H1 (cell line): ENCODE measurements at regions not wholly inside any gene's neighbourhood (a gene's known extent, or its start where the extent isn't known, plus 50 kb on each side); places are given as distances from the start of the nearest gene placed in this dataset.

ENCODE experiments used
- EZH2 ChIP-seq: fragments of 200-600 bp; sonication (generic); IDR thresholded peaks from 2 replicates; pipeline ENCODE4 v1.7.1; 2012; ENCODE audit warnings: low read depth, mild to moderate bottlenecking, moderate library complexity, low read length, inconsistent platforms; ENCODE audit not compliant: severe bottlenecking
- GABPA ChIP-seq: IDR thresholded peaks from 2 replicates; pipeline ENCODE4 v1.6.1; 2011; ENCODE audit warnings: mild to moderate bottlenecking, low read length, moderate library complexity, borderline replicate concordance; ENCODE audit not compliant: insufficient read depth
- POLR2AphosphoS5 ChIP-seq: IDR thresholded peaks from 2 replicates; pipeline ENCODE4 v1.6.1; 2011; ENCODE audit warnings: low read depth, low read length
- RXRA ChIP-seq: IDR thresholded peaks from 2 replicates; pipeline ENCODE4 v1.6.1; 2011; ENCODE audit warnings: low read depth, mild to moderate bottlenecking, low read length, moderate library complexity; ENCODE audit not compliant: insufficient read depth
- TAF1 ChIP-seq: IDR thresholded peaks from 2 replicates; pipeline ENCODE4 v1.6.1; 2011; ENCODE audit warnings: mild to moderate bottlenecking, low read depth, low read length
- YY1 ChIP-seq: IDR thresholded peaks from 2 replicates; pipeline ENCODE4 v1.6.1; 2011; ENCODE audit warnings: low read depth, mild to moderate bottlenecking, low read length
- TF ChIP-seq, protein P1 (sequence below), 3 experiments: IDR thresholded peaks; 1 replicate in 2 of 3; 2 replicates in 1 of 3; pipeline versions ENCODE4 v1.5.1 to v1.6.1; 2011; ENCODE audit warnings: low read length in 3 of 3, mild to moderate bottlenecking in 3 of 3, inconsistent platforms in 2 of 3, low read depth in 1 of 3, moderate library complexity in 1 of 3; ENCODE audit not compliant: insufficient read depth in 1 of 3; ENCODE audit errors: control extremely low read depth in 1 of 3
- TF ChIP-seq, protein P2 (sequence below): IDR thresholded peaks from 2 replicates; pipeline ENCODE4 v1.6.1; 2012; ENCODE audit warnings: inconsistent platforms
- TF ChIP-seq, protein P3 (sequence below): IDR thresholded peaks from 2 replicates; pipeline ENCODE4 v1.6.1; 2012; ENCODE audit warnings: low read length, inconsistent platforms

DNA sequence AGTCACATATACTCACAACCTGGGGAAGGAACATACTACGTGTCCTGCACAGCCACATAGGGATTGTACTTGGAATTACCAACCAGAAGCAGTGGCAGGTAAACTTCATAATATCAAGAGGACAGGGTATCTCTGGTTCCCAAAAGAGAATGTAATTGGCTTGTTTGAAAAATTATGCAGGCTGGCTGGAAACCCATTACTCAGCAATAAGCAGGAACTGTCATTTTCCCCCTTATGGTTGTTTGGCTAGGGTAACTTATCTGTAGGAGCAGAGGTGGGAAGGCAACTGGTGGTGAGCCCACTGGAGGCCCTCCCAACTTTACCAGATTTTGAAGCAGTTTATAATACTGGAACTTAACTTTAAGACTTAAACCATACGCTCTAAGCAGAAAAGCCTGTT lies 924.1 kb downstream of the LRRIQ3 start:
- TF ChIP-seq, protein P1, sequence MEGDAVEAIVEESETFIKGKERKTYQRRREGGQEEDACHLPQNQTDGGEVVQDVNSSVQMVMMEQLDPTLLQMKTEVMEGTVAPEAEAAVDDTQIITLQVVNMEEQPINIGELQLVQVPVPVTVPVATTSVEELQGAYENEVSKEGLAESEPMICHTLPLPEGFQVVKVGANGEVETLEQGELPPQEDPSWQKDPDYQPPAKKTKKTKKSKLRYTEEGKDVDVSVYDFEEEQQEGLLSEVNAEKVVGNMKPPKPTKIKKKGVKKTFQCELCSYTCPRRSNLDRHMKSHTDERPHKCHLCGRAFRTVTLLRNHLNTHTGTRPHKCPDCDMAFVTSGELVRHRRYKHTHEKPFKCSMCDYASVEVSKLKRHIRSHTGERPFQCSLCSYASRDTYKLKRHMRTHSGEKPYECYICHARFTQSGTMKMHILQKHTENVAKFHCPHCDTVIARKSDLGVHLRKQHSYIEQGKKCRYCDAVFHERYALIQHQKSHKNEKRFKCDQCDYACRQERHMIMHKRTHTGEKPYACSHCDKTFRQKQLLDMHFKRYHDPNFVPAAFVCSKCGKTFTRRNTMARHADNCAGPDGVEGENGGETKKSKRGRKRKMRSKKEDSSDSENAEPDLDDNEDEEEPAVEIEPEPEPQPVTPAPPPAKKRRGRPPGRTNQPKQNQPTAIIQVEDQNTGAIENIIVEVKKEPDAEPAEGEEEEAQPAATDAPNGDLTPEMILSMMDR (IDR thresholded peaks at IDR 0.05; ENCODE audit: control extremely low read depth in 1 of 3, insufficient read depth in 1 of 3, low read depth in 1 of 3, low read length in 3 of 3): no peak
- TF ChIP-seq POLR2AphosphoS5: no peak
- TF ChIP-seq TAF1: no peak
- TF ChIP-seq, protein P2, sequence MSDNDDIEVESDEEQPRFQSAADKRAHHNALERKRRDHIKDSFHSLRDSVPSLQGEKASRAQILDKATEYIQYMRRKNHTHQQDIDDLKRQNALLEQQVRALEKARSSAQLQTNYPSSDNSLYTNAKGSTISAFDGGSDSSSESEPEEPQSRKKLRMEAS: no peak
- TF ChIP-seq RXRA: no peak
- TF ChIP-seq, protein P3, sequence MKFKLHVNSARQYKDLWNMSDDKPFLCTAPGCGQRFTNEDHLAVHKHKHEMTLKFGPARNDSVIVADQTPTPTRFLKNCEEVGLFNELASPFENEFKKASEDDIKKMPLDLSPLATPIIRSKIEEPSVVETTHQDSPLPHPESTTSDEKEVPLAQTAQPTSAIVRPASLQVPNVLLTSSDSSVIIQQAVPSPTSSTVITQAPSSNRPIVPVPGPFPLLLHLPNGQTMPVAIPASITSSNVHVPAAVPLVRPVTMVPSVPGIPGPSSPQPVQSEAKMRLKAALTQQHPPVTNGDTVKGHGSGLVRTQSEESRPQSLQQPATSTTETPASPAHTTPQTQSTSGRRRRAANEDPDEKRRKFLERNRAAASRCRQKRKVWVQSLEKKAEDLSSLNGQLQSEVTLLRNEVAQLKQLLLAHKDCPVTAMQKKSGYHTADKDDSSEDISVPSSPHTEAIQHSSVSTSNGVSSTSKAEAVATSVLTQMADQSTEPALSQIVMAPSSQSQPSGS: no peak
- no peak for TF ChIP-seq YY1
- TF ChIP-seq EZH2: no peak
- TF ChIP-seq GABPA: no peak
